GM18870 (cell line): ENCODE measurements at regions not wholly inside any gene's neighbourhood (a gene's known extent, or its start where the extent isn't known, plus 50 kb on each side); places are given as distances from the start of the nearest gene placed in this dataset.

Experiments used
- ATAC-seq: cut with Tn5 transposase; IDR thresholded peaks from one replicate; pipeline ENCODE4 v1.9.1; 2021; ENCODE audit warnings: moderate library complexity; ENCODE audit not compliant: unreplicated experiment

- ATAC-seq = no peak
Observed at GRCh38 chr11:106451228-106451922, 373.9 kb downstream of the AASDHPPT start.

- no peak for ATAC-seq
Observed at GRCh38 chr11:106456647-106457046, 379.2 kb downstream of the AASDHPPT start.

GRCh38 chr11:106457727-106458126 is 380.3 kb downstream of the AASDHPPT start:
- no peak for ATAC-seq

- ATAC-seq = no peak
Observed at GRCh38 chr11:106459135-106459534, 381.7 kb downstream of the AASDHPPT start.

- no peak for ATAC-seq
Observed at GRCh38 chr11:106461148-106461691, 383.8 kb downstream of the AASDHPPT start.

GRCh38 chr11:106461839-106462545 is 384.5 kb downstream of the AASDHPPT start:
- ATAC-seq = no peak

- ATAC-seq = no peak
Observed at GRCh38 chr11:106463154-106463553, 385.7 kb downstream of the AASDHPPT start.

- ATAC-seq = no peak
Observed at GRCh38 chr11:106463796-106464201, 386.3 kb downstream of the AASDHPPT start.

- no peak for ATAC-seq
Observed at GRCh38 chr11:106464728-106465127, 387.3 kb downstream of the AASDHPPT start.

- no peak for ATAC-seq
Observed at GRCh38 chr11:106466521-106467080, 389.1 kb downstream of the AASDHPPT start.

- no peak for ATAC-seq
Observed at GRCh38 chr11:106467501-106467900, 390.0 kb downstream of the AASDHPPT start.

GRCh38 chr11:106468086-106468485 is 390.6 kb downstream of the AASDHPPT start:
- no peak for ATAC-seq

GRCh38 chr11:106468531-106468930 is 391.1 kb downstream of the AASDHPPT start:
- no peak for ATAC-seq

- ATAC-seq = no peak
Observed at GRCh38 chr11:106470230-106470629, 392.8 kb downstream of the AASDHPPT start.

- no peak for ATAC-seq
Observed at GRCh38 chr11:106471276-106471675, 393.8 kb downstream of the AASDHPPT start.

- ATAC-seq = no peak
Observed at GRCh38 chr11:106473089-106473722, 395.7 kb downstream of the AASDHPPT start.

- ATAC-seq = no peak
Observed at GRCh38 chr11:106474274-106474673, 396.8 kb downstream of the AASDHPPT start.

GRCh38 chr11:106475181-106475580 is 397.7 kb downstream of the AASDHPPT start:
- ATAC-seq = no peak

GRCh38 chr11:106477776-106478175 is 400.3 kb downstream of the AASDHPPT start:
- ATAC-seq = no peak

- ATAC-seq = no peak
Observed at GRCh38 chr11:106479646-106480045, 402.2 kb downstream of the AASDHPPT start.

GRCh38 chr11:106480581-106481190 is 403.2 kb downstream of the AASDHPPT start:
- ATAC-seq = no peak
